ENCODE measurements at regions not wholly inside any gene's neighbourhood (a gene's known extent, or its start where the extent isn't known, plus 50 kb on each side); places are given as distances from the start of the nearest gene placed in this dataset.
"Not testable (repeated sequence)": the region's sequence is repeated elsewhere in the genome, so short reads cannot be mapped to it uniquely, and the experiment has no call there.

DNA sequence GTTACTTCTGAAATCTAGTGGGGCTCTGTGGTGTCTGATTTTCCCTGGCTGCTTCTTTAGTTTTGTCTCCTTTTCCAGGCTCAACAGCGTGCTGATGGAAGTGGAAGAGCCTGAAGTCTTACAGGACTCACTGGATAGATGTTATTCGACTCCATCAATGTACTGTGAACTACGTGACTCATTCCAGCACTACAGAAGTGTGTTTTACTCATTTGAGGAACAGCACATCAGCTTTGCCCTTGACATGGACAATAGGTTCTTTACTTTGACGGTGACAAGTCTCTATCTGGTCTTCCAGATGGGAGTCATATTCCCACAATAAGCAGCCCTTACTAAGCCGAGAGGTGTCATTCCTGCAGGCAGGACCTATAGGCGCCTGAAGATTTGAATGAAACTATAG, 51.1 kb downstream of the NBPF8 start:
- DNase-seq (ENCODE audit: low read depth); H3K4me3 ChIP-seq (ENCODE audit: low read length): not testable (repeated sequence)

DNA sequence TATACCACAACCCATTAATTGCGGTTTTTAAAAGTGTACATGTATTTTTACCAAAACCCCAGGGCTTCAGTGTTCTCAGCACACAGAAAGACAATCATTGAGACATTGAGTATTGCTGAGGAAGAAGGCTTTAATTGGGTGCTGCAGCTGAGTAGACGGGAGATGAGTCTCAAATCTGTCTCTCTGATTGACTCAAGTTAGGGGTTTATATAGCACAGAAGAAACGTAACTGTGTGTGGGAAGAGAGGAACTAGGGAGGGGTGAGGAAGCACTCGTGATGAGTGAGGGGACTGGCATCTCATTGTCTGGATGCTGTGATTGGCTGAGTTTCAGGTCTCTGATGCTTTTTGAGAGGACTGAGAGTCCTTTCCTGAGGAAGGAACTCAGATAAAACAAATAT, 62.8 kb downstream of the NBPF8 start:
- DNase-seq (ENCODE audit: low read depth); H3K4me3 ChIP-seq (ENCODE audit: low read length): not testable (repeated sequence)

DNA sequence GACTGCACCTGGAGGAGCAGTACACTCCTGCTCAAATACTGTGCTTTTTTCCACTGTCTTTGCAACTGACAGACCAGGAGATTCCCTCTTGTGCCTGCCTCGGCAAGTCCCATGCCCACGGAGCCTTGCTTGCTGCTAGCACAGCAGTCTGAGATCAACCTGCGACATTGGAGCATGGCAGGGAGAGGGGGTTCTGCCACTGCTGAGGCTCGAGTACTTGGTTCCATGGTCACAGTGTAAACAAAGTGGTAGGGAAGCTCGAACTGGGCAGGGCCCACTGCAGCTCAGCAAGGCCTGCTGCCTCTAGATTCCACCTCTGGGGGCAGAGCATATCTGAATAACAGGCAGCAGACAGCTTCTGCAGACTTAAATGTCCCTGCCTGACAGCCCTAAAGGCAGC, 63.6 kb downstream of the NBPF8 start:
- not testable (repeated sequence) for DNase-seq (ENCODE audit: low read depth)

DNA sequence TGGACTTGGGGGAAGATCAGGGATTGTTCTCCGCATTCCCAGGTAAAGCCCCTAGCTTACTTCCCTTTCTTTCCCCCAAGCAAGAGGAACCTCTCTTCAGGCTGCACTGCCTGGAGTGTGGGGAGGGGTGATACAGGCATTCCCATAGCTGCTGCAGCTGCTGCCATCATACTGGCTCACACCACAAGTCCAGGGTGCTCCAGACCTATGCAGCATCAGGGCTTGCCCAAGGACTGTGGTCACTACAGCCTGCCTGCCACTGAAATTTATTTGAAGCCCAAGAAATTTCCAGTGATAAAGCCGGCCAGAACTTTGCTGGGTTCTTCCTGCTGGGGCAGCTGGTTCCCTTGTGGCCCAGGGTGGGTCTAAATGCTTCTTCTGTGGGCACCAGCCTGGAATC, 72.7 kb downstream of the NBPF8 start:
- not testable (repeated sequence) for H3K4me3 ChIP-seq (ENCODE audit: low read length); DNase-seq (ENCODE audit: low read depth)

More for the DNA sequence above, 63.6 kb downstream of the NBPF8 start:
- H3K4me3 ChIP-seq (ENCODE audit: low read length): not testable (repeated sequence)

DNA sequence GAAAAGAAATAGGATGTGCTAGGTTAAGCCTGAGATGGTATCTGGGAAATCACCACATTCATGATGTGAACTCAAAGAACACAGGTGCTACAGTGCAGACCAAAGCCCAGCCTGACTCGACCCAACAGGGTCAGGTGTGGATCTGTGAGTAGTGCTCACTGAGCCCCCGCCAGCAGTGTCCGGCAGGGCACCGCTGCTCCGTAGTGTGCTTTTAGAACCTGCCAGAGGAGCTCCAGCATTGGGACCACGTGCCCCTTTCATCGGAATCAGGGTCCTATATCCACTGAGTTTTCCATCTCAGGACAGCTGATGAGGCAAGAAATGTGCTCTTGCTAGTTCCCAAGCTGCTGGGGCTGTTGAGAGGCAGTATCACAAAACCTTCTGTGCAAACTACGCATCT, 74.4 kb downstream of the NBPF8 start:
- H3K4me3 ChIP-seq (ENCODE audit: low read length); DNase-seq (ENCODE audit: low read depth): not testable (repeated sequence)

DNA sequence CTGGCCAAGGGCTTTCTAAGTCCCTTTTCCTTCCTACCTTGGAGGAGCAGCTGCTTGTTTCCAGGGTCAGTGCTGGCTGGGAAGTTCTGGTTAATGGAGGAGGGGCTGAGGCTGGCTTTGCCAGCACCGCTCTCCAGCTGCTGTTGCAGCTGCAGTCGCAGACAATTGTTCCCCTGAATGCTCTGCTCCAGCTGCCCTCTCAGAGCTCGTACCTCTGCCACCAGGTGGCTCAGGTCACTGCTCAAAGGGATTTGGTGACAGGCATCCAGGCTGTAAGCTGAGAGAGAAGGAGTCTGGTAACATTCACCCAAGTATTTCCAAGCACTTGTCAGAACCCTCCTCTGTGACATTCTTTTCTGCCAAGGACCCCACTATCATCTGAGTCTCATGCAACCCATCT, 82.3 kb downstream of the NBPF8 start:
- not testable (repeated sequence) for DNase-seq (ENCODE audit: low read depth)

DNA sequence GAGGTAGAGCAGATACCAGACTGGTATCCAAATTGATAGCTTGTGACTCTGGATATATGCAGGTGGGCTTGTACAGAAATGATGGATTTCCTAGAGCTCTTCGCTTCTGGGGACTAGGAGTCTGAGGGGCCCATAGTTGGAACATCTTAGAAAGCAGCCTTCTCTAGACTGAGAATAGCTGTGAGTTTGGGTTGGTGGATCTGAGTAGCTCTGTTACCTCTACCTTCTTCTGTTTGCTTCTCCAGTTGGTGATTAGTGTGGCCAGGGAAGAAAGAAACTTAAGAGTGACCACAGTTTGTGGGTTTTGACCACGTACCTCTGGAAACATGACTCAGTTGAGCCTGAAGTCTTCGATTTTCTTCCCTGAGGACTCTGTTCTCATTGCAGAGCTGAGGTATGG, 88.4 kb downstream of the NBPF8 start:
- not testable (repeated sequence) for H3K4me3 ChIP-seq (ENCODE audit: low read length); DNase-seq (ENCODE audit: low read depth)

More for the DNA sequence above, 82.3 kb downstream of the NBPF8 start:
- not testable (repeated sequence) for H3K4me3 ChIP-seq (ENCODE audit: low read length)

DNA sequence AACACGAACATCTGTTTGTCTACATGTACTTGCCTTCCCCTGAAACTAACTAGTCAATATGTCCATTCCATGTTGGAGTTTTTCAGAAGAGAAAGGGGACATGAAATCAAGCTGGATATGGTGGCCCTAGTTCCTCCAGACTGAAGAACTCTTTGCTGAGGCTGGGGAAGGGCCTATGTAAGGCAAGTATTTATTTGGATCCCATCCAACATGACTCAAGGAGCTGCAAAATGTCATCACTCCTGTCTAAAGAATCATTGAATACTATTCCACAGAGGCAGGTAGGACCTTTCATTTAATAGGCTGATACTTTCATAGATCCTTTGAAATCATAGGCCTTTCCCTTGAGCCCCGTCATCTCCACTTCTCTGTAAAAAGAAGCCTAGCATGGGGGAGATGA, 91.5 kb downstream of the NBPF8 start:
- not testable (repeated sequence) for H3K4me3 ChIP-seq (ENCODE audit: low read length); DNase-seq (ENCODE audit: low read depth)

DNA sequence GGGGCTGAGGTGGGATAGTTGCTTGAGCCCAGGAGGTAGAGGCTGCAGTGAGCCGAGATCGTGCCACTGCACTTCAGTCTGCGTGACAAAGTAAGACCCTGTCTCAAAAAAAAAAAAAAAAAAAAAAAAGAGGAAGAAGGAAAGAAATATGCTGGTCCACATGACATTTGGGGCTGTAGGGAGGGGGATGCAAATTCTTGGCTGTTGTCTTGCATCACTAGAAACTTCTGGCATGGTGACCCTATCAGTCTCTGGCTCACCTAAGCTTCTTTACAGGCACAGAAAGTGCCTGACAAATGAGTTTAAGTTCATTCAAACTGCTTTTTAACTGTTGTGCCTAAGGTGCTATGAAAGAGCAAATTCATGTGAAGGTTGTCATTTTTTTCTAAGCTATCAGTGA, 93.5 kb downstream of the NBPF8 start:
- not testable (repeated sequence) for H3K4me3 ChIP-seq (ENCODE audit: low read length); DNase-seq (ENCODE audit: low read depth)

DNA sequence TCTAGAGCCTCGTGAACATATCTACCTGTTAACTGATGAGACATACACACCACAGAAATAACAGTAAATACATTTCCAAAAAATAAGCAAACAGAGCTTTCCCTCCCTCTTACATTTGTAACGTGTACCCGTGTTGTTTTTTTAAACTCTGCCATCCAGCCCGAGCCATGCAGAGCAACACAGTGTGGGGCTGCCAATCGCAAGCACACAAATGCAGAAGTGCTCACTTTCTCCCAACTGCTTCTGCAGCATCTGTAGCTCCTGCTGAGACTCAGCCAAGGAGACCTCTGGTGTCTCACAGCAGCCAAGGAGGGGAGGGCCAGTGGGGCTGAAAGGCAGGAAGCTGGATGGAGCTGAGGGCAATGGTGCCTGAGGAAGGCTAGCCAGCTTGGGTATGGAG, 94.4 kb downstream of the NBPF8 start:
- H3K4me3 ChIP-seq (ENCODE audit: low read length); DNase-seq (ENCODE audit: low read depth): not testable (repeated sequence)

DNA sequence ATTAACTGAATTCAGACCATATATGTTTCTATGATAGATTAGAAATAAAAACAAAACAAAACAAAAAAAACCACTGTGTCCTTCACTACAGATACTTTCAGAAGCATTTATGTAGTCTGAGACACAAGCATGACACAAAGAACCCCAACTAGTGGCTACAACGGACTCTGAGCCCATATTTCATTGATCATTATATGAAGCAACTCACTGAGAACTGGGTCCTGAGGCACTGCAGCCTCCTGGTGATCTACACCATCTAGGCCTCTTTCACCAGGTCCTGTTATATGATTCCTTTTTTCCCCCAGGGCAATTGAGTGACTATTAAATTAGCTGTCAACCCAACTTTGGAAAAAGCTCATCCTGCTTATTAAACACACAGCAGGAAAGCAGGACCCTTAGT, 98.3 kb downstream of the NBPF8 start:
- DNase-seq (ENCODE audit: low read depth): not testable (repeated sequence)

DNA sequence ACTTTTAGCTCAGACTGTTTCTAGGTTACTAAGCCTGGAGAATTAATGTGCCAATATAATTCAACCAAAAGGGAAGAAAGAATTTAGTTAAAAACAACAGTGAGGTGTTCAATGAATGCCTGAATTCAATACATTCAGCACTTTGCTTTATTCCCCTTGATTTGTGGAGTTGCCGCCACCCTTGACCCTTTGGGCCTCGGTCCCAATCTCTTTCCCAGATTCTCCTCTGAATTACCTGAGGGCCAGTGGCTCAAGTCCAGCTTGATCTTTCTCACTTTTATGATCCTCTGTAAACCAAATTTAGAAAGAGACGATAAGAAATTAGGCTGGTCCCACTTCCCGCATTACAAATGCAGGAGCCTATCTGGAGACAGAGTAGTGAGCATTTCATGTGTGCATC, 98.7 kb downstream of the NBPF8 start:
- H3K4me3 ChIP-seq (ENCODE audit: low read length): not testable (repeated sequence)

More for the DNA sequence above, 98.3 kb downstream of the NBPF8 start:
- not testable (repeated sequence) for H3K4me3 ChIP-seq (ENCODE audit: low read length)

DNA sequence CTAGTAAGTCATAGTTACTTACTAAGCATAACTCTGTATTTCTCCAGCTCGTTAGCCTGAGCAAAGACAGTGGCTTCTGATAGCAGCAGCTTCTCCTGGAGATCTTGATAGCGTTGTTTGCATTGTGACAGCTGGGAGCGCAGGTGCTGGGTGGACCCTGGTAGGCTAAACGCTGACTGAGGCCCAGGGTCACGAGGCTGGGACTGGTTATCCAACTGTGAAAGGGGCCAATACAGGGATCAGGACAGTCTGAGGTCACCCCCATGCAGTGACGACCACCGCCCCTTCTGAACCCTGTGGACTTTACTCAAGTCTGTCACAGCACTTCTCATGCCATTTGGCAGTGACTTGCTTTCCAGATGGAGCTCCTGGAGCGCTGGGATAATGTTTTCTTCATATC, 104.4 kb downstream of the NBPF8 start:
- not testable (repeated sequence) for H3K4me3 ChIP-seq (ENCODE audit: low read length); DNase-seq (ENCODE audit: low read depth)

More for the DNA sequence above, 98.7 kb downstream of the NBPF8 start:
- DNase-seq (ENCODE audit: low read depth): not testable (repeated sequence)

DNA sequence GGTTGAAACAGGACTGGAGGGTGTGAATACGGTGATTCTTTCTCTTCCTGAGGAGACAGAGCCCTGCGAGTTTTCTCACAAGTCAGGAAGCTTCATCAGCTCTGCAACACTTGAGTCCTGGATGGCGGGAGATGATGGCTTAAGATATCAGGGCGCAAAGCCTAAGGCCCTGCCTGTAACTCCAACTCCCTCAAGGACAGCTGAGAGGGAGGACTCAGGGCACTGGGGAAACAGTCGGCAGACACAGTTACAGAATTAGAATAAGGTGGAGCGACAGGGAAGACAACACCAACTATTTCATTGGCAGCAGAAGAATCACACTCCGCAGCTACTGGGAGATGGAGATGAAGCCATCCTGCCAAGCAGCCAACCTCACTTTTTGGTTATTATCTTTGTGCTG, 109.6 kb downstream of the NBPF8 start:
- DNase-seq (ENCODE audit: low read depth); H3K4me3 ChIP-seq (ENCODE audit: low read length): not testable (repeated sequence)

DNA sequence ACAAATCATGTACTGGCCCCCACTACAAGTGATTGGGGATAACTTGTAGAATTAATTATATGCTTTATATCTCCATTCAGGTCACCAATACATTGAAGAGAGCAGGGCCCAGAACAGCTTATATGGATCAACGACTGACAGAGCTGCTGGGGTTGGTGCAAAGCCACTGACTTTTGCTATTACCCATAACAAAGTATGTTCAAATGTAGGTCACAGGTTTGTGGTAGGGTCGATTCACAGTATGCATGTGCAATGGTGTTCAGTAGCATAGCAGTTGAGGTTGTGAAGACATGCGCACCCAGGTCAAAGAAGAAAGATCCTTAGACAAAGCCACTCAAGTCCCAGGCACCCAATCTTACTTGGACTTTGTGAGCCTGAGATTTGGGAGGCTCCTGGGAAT, 110.6 kb downstream of the NBPF8 start:
- not testable (repeated sequence) for DNase-seq (ENCODE audit: low read depth); H3K4me3 ChIP-seq (ENCODE audit: low read length)

DNA sequence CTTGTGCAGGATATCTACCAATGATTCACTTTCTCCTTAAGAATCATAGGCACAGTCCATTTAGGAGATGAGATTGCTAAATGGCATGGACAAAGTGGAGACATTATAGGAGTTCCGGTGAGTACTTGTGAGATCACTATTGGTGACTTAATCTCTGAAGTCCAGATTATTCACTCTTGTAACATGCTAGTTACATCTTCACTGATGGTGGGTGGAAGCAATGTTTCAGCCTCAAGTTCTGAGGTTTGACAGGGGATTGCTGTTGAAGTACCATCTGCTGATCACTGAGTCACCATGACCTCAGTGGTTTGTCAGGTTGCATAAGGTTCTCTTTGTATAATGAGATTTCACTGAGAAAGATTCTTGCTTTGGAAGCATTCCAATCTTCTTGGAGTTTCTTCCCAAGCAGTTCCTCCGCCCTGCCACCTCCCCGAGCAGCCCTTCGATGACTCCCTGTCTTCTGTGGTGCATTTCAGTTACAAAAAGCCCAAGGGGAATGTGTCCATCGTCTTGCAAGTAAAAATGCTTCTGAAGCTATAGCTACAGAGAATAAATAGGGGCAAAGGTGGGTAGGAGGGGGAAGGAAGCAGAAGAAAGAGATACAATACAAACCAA, 114.7 kb downstream of the NBPF8 start:
- DNase-seq (ENCODE audit: low read depth); H3K4me3 ChIP-seq (ENCODE audit: low read length): not testable (repeated sequence)

DNA sequence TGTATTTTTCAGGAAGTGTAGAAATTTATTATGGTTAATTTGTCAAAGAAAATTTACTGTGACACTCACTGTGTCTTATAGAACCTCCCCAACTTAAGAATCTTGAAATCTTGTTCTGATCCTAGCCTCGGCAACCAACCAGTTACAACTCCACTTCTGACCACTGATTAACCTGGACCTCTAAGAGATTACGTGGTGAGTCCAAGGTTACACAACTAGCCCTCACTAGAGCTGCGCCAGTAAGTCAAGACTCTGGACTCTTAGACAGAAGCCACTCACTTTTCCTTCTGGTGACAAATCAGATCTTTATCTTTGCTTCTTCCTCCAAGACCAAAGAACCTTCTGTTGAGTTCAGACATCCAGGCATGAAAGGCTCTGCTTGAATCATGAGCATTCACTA, 116.6 kb downstream of the NBPF8 start:
- not testable (repeated sequence) for DNase-seq (ENCODE audit: low read depth); H3K4me3 ChIP-seq (ENCODE audit: low read length)

DNA sequence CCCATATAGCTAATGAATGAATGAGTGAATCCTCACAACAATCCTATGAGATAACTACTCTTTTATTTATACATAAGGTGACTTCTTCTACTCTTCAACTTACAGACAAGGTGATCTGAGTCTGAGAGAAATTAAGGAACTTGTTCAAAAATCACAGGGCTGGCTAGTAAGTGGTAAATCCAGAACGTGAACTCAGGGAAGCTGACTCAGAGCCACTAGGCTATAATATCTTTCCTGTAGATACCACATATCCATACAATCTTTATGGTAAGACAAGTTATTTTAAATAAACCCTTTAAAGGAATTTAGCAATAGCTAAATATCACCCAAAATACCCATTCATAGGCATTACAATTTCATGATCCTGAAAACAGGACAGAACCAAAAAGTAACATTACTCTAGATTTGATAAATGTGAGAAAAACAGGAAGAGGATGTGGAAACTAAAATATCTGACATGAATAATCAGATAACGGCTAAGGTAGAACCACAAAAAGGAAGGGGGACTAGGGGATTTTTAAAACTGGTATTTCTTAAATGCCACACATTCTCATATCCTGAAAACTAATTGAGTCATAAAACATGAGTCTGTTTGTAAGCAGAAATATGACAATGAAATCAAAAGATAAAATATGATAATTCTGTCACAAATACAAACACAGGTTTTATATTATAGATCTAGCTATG, 119.7 kb downstream of the NBPF8 start:
- H3K4me3 ChIP-seq (ENCODE audit: low read length): not testable (repeated sequence)

DNA sequence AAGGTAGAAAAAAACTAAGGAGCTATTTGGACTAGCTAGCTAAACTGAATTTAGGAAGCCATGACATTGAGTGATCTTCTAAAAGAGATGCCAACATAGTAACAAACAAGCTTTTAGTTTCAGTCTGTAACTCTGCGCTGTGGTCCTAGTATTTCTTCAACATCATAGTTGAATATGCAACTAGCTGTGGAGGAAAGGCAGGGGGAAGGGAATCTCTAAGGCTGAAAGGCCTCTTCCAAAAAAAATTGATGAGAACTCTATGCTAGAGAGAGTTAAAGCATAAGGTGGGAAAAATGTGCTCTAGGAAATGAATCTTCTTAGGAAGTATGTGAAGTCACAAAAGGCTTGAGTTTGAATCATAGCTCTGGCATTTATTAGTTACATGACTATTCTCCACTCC, 120.2 kb downstream of the NBPF8 start:
- not testable (repeated sequence) for DNase-seq (ENCODE audit: low read depth); H3K4me3 ChIP-seq (ENCODE audit: low read length)

More for the DNA sequence above, 119.7 kb downstream of the NBPF8 start:
- DNase-seq (ENCODE audit: low read depth): not testable (repeated sequence)

DNA sequence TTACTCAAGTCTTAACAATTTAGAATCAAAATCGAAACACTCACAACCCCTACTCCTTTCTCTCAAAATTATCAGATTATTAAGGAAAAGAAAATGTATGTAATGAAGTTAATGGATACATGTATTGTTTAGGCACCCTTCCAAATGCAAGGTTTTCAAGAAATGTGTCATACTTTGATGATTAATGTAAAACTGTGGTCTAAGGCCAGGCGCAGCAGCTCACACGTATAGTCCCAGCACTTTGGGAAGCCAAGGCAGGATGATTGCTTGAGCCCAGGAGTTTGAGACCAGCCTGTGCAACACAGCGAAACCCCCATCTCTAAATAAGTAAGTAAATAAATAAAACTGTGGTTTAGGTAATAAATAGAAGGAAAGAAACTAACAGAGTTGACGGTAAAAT, 126.6 kb downstream of the NBPF8 start:
- DNase-seq (ENCODE audit: low read depth); H3K4me3 ChIP-seq (ENCODE audit: low read length): not testable (repeated sequence)

DNA sequence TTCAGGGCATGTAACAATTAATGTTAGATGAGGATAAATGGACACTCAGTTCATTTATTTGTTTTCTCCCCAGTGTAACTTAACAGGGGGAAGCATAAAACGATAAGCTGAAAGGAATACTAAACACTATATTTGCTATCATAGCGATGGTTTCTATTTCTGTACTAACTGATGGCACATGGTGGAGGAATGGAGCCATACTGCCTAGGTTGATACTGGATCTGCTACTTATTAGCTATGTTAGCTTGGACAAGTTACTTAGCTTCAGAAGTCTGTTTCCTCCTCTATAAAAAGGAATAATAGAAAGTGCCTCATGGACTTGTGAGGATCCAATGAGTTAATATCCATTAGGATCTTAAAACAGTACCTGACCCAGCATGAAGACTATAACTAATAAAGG, 127.5 kb downstream of the NBPF8 start:
- not testable (repeated sequence) for DNase-seq (ENCODE audit: low read depth); H3K4me3 ChIP-seq (ENCODE audit: low read length)

All from retinal pigment epithelial cell (primary cell).